H9 (cell line): ENCODE measurements at regions not wholly inside any gene's neighbourhood (a gene's known extent, or its start where the extent isn't known, plus 50 kb on each side); places are given as distances from the start of the nearest gene placed in this dataset.

Experiments used
- DNase-seq: peaks from one replicate; pipeline ENCODE4 v3.0.0-alpha.2; 2017
- H2AFZ ChIP-seq: one replicate; pipeline ENCODE4 v1.6.1; 2013; ENCODE audit warnings: mild to moderate bottlenecking, low read length, control low read depth, moderate library complexity
- H2AK5ac ChIP-seq: 2 replicates; pipeline ENCODE4 v1.6.1; 2013; ENCODE audit warnings: low read length, control low read depth, mixed read lengths; ENCODE audit not compliant: insufficient read length
- H2BK120ac ChIP-seq: one replicate; pipeline ENCODE4 v1.6.1; 2013; ENCODE audit warnings: low read depth, mild to moderate bottlenecking, low read length, control low read depth, inconsistent platforms; ENCODE audit not compliant: poor library complexity, severe bottlenecking
- H2BK12ac ChIP-seq: 2 replicates; pipeline ENCODE4 v1.6.1; 2013; ENCODE audit warnings: low read length, control low read depth, mixed read lengths, low read depth; ENCODE audit not compliant: insufficient read length
- H2BK15ac ChIP-seq: 2 replicates; pipeline ENCODE4 v1.6.1; 2013; ENCODE audit warnings: low read depth, low read length, control low read depth
- H2BK20ac ChIP-seq: one replicate; pipeline ENCODE4 v1.6.1; 2013; ENCODE audit warnings: low read depth, mild to moderate bottlenecking, low read length, control low read depth, inconsistent platforms; ENCODE audit not compliant: poor library complexity, severe bottlenecking
- H2BK5ac ChIP-seq: 2 replicates; pipeline ENCODE4 v1.6.1; 2013; ENCODE audit warnings: low read length, control low read depth, mixed read lengths; ENCODE audit not compliant: insufficient read length
- H3K14ac ChIP-seq: 2 replicates; pipeline ENCODE4 v1.6.1; 2013; ENCODE audit warnings: low read length, control low read depth; ENCODE audit not compliant: insufficient read depth
- H3K18ac ChIP-seq: 2 replicates; pipeline ENCODE4 v1.6.1; 2013; ENCODE audit warnings: low read depth, mild to moderate bottlenecking, mixed read lengths, low read length, control low read depth; ENCODE audit not compliant: insufficient read length
- H3K23ac ChIP-seq: 2 replicates; pipeline ENCODE4 v1.6.1; 2013; ENCODE audit warnings: low read length, control low read depth, mixed read lengths, low read depth; ENCODE audit not compliant: insufficient read length
- H3K23me2 ChIP-seq: 2 replicates; pipeline ENCODE4 v1.6.1; 2013; ENCODE audit warnings: low read depth, mild to moderate bottlenecking, mixed read lengths, low read length, control low read depth; ENCODE audit not compliant: insufficient read length, poor library complexity, severe bottlenecking
- H3K27ac ChIP-seq: 2 replicates; pipeline ENCODE4 v1.5.1; 2013; ENCODE audit warnings: low read length, control low read depth, mixed read lengths, low read depth; ENCODE audit not compliant: insufficient read length
- H3K27me3 ChIP-seq: 2 replicates; pipeline ENCODE4 v1.6.1; 2013; ENCODE audit warnings: low read length, control low read depth, inconsistent platforms; ENCODE audit not compliant: insufficient read depth
- H3K4ac ChIP-seq: 2 replicates; pipeline ENCODE4 v1.6.1; 2013; ENCODE audit warnings: low read depth, mild to moderate bottlenecking, control low read depth, inconsistent platforms, low read length, moderate library complexity
- H3K4me1 ChIP-seq: 2 replicates; pipeline ENCODE4 v1.6.1; 2013; ENCODE audit warnings: low read length, control low read depth, inconsistent platforms; ENCODE audit not compliant: insufficient read depth
- H3K4me2 ChIP-seq: 2 replicates; pipeline ENCODE4 v1.6.1; 2013; ENCODE audit warnings: low read length, control low read depth, mixed read lengths; ENCODE audit not compliant: insufficient read length, insufficient read depth
- H3K56ac ChIP-seq: 2 replicates; pipeline ENCODE4 v1.6.1; 2013; ENCODE audit warnings: low read depth, mild to moderate bottlenecking, mixed read lengths, low read length, control low read depth; ENCODE audit not compliant: insufficient read length
- H3K79me1 ChIP-seq: 2 replicates; pipeline ENCODE4 v1.6.1; 2013; ENCODE audit warnings: low read depth, mild to moderate bottlenecking, moderate library complexity, low read length, control low read depth, inconsistent platforms; ENCODE audit not compliant: insufficient read depth, poor library complexity, severe bottlenecking
- H3K79me2 ChIP-seq: 2 replicates; pipeline ENCODE4 v1.6.1; 2013; ENCODE audit warnings: low read length, control low read depth, inconsistent platforms; ENCODE audit not compliant: insufficient read depth
- H3K9ac ChIP-seq: 2 replicates; pipeline ENCODE4 v1.6.1; 2013; ENCODE audit warnings: low read length, control low read depth, mixed read lengths; ENCODE audit not compliant: insufficient read length; ENCODE audit errors: extremely low read depth
- H3K9me3 ChIP-seq: one replicate; pipeline ENCODE4 v1.6.1; 2013; ENCODE audit warnings: low read depth, low read length, inconsistent platforms; ENCODE audit not compliant: control insufficient read depth
- H3T11ph ChIP-seq: one replicate; pipeline ENCODE4 v1.6.1; 2013; ENCODE audit warnings: mild to moderate bottlenecking, low read length, control low read depth, inconsistent platforms
- H4K20me1 ChIP-seq: one replicate; pipeline ENCODE4 v1.6.1; 2013; ENCODE audit not compliant: control insufficient read depth, insufficient read length, insufficient read depth
- H4K5ac ChIP-seq: 2 replicates; pipeline ENCODE4 v1.6.1; 2013; ENCODE audit warnings: low read depth, mild to moderate bottlenecking, mixed read lengths, low read length, control low read depth; ENCODE audit not compliant: insufficient read length
- H4K8ac ChIP-seq: replicated peaks from 2 replicates; pipeline ENCODE4 v1.6.1; 2013; ENCODE audit warnings: low read length, control low read depth, mixed read lengths, low read depth; ENCODE audit not compliant: insufficient read length
- H4K91ac ChIP-seq: 2 replicates; pipeline ENCODE4 v1.6.1; 2013; ENCODE audit warnings: low read depth, mild to moderate bottlenecking, moderate library complexity, mixed read lengths, low read length, control low read depth; ENCODE audit not compliant: insufficient read length
- H3K27ac Mint-ChIP-seq, 3 experiments: 2 replicates in 2 of 3; 3 replicates in 1 of 3; pipeline ENCODE4 v1.8.0; 2020 to 2021; ENCODE audit warnings: mixed read lengths in 3 of 3, mild to moderate bottlenecking in 1 of 3, moderate library complexity in 1 of 3
- H3K27me3 Mint-ChIP-seq: 2 replicates; pipeline ENCODE4 v1.8.0; 2021; ENCODE audit warnings: low read depth, mild to moderate bottlenecking, moderate library complexity, mixed read lengths
- H3K36me3 Mint-ChIP-seq, 3 experiments: 2 replicates in 2 of 3; 3 replicates in 1 of 3; pipeline ENCODE4 v1.8.0; 2020 to 2021; ENCODE audit warnings: low read depth in 3 of 3, mixed read lengths in 3 of 3; ENCODE audit not compliant: insufficient read depth in 1 of 3
- H3K4me1 Mint-ChIP-seq, 2 experiments: 2 replicates each; pipeline ENCODE4 v1.8.0; 2020; ENCODE audit warnings: mixed read lengths in 2 of 2
- H3K4me3 Mint-ChIP-seq, 2 experiments: 2 replicates in 1 of 2; 3 replicates in 1 of 2; pipeline ENCODE4 v1.8.0; 2020 to 2021; ENCODE audit warnings: mild to moderate bottlenecking in 2 of 2, mixed read lengths in 2 of 2, moderate library complexity in 1 of 2
- H3K9me3 Mint-ChIP-seq, 2 experiments: 2 replicates in 1 of 2; 3 replicates in 1 of 2; pipeline ENCODE4 v1.8.0; 2020; ENCODE audit warnings: mild to moderate bottlenecking in 2 of 2, mixed read lengths in 2 of 2, moderate library complexity in 1 of 2
- WGBS: extraction: QIAGEN DNeasy Blood & Tissue Kit; methylation state at CpG from one replicate; pipeline ENCODE4 v1.1.7; 2013; ENCODE audit warnings: missing lambda C conversion rate, low lambda C conversion rate, mixed read lengths; ENCODE audit not compliant: insufficient read length; ENCODE audit errors: extremely low coverage; 5-methylcytosine and 5-hydroxymethylcytosine counted together
- TF ChIP-seq, protein P1 (sequence below): fragments of 200-600 bp; sonication (generic); conservative IDR thresholded peaks from 3 replicates; pipeline ENCODE4 v1.8.0; 2021; ENCODE audit warnings: antibody characterized with exemption, mild to moderate bottlenecking

GRCh38 chr16:55232822-55233221 is 91.2 kb upstream of the IRX6 start:
- Histone ChIP-seq H3K23ac (no peak overlapping the region), H4K8ac (no peak overlapping the region), H3K4me1 (no peaks in the 10 kb centered on the region), H2BK5ac (no peak overlapping the region), H3K27ac (no peak overlapping the region), H3T11ph (no peak overlapping the region), H4K20me1 (no peaks in the 10 kb centered on the region), H3K79me2 (no peaks in the 10 kb centered on the region), H2BK15ac (no peak overlapping the region), H2AFZ (no peak overlapping the region), H2BK12ac (no peak overlapping the region), H3K9me3 (no peaks in the 10 kb centered on the region), H3K4me2 (no peak overlapping the region), H3K56ac (no peak overlapping the region), H2BK20ac (no peak overlapping the region), H2BK120ac (no peak overlapping the region), H3K14ac (no peak overlapping the region), H3K79me1 (no peaks in the 10 kb centered on the region), H2AK5ac (no peak overlapping the region), H4K91ac (no peak overlapping the region), H4K5ac (no peak overlapping the region), H3K27me3 (no peaks in the 10 kb centered on the region), H3K18ac (no peak overlapping the region), H3K9ac (no peak overlapping the region), H3K23me2 (no peaks in the 10 kb centered on the region), H3K4ac (no peak overlapping the region)
- no peak for DNase-seq
- WGBS = no CpG with 5 or more reads among the region's 7 CpGs
- Mint-ChIP-seq H3K27me3 (no peaks in the 10 kb centered on the region), H3K36me3 (no peaks in the 10 kb centered on the region), H3K4me3 (no peak overlapping the region), H3K9me3 (no peaks in the 10 kb centered on the region; a peak in 2 of 5 replicates), H3K27ac (no peak overlapping the region), H3K4me1 (no peaks in the 10 kb centered on the region)
- TF ChIP-seq, protein P1, sequence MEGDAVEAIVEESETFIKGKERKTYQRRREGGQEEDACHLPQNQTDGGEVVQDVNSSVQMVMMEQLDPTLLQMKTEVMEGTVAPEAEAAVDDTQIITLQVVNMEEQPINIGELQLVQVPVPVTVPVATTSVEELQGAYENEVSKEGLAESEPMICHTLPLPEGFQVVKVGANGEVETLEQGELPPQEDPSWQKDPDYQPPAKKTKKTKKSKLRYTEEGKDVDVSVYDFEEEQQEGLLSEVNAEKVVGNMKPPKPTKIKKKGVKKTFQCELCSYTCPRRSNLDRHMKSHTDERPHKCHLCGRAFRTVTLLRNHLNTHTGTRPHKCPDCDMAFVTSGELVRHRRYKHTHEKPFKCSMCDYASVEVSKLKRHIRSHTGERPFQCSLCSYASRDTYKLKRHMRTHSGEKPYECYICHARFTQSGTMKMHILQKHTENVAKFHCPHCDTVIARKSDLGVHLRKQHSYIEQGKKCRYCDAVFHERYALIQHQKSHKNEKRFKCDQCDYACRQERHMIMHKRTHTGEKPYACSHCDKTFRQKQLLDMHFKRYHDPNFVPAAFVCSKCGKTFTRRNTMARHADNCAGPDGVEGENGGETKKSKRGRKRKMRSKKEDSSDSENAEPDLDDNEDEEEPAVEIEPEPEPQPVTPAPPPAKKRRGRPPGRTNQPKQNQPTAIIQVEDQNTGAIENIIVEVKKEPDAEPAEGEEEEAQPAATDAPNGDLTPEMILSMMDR = no peak
